Activated CD8-positive, alpha-beta memory T cell treated with anti-CD3 and anti-CD28 coated beads for 1 hour (primary cell): ENCODE measurements at regions not wholly inside any gene's neighbourhood (a gene's known extent, or its start where the extent isn't known, plus 50 kb on each side); places are given as distances from the start of the nearest gene placed in this dataset.

Source experiments
- DNase-seq, 2 donors: peaks; one replicate each; pipeline ENCODE4 v3.0.0-alpha.2; 2020; ENCODE audit warnings: low read depth in 1 of 2; ENCODE audit errors: extremely low read depth in 1 of 2

GRCh38 chr5:68734781-68735180 lies 359.0 kb upstream of the SLC30A5 start:
- DNase-seq: no peak

GRCh38 chr5:68738236-68738635 lies 355.6 kb upstream of the SLC30A5 start:
- no peak for DNase-seq

GRCh38 chr5:68738841-68739240 lies 355.0 kb upstream of the SLC30A5 start:
- DNase-seq: no peak

GRCh38 chr5:68739752-68740151 lies 354.1 kb upstream of the SLC30A5 start:
- DNase-seq: no peak

- no peak for DNase-seq
Measured at GRCh38 chr5:68740226-68740910, 353.4 kb upstream of the SLC30A5 start.

- no peak for DNase-seq
Measured at GRCh38 chr5:68744206-68744605, 349.6 kb upstream of the SLC30A5 start.

GRCh38 chr5:68745448-68745847 lies 348.4 kb upstream of the SLC30A5 start:
- DNase-seq: no peak

GRCh38 chr5:68746220-68746619 lies 347.6 kb upstream of the SLC30A5 start:
- DNase-seq: no peak

GRCh38 chr5:68746643-68747420 lies 347.0 kb upstream of the SLC30A5 start:
- DNase-seq: no peak

- no peak for DNase-seq
Measured at GRCh38 chr5:68747521-68747920, 346.3 kb upstream of the SLC30A5 start.

- no peak for DNase-seq
Measured at GRCh38 chr5:68748101-68748500, 345.7 kb upstream of the SLC30A5 start.

- DNase-seq: no peak
Measured at GRCh38 chr5:68749077-68749476, 344.7 kb upstream of the SLC30A5 start.

GRCh38 chr5:68749631-68750030 lies 344.2 kb upstream of the SLC30A5 start:
- DNase-seq: no peak

GRCh38 chr5:68751661-68752060 lies 342.2 kb upstream of the SLC30A5 start:
- DNase-seq: no peak

- no peak for DNase-seq
Measured at GRCh38 chr5:68754536-68754935, 339.3 kb upstream of the SLC30A5 start.

GRCh38 chr5:68755293-68755692 lies 338.5 kb upstream of the SLC30A5 start:
- DNase-seq: no peak

GRCh38 chr5:68757006-68757405 lies 336.8 kb upstream of the SLC30A5 start:
- DNase-seq: no peak

GRCh38 chr5:68757626-68758212 lies 336.1 kb upstream of the SLC30A5 start:
- DNase-seq: no peak

GRCh38 chr5:68759593-68759992 lies 334.2 kb upstream of the SLC30A5 start:
- DNase-seq: no peak

GRCh38 chr5:68762201-68762600 lies 331.6 kb upstream of the SLC30A5 start:
- no peak for DNase-seq

GRCh38 chr5:68766952-68767464 lies 326.8 kb upstream of the SLC30A5 start:
- DNase-seq: no peak

- no peak for DNase-seq
Measured at GRCh38 chr5:68770551-68770950, 323.3 kb upstream of the SLC30A5 start.
